H1 (cell line): ENCODE measurements at regions not wholly inside any gene's neighbourhood (a gene's known extent, or its start where the extent isn't known, plus 50 kb on each side); places are given as distances from the start of the nearest gene placed in this dataset.

ENCODE experiments used
- BCL11A ChIP-seq, 2 experiments: IDR thresholded peaks; one replicate each; pipeline ENCODE4 v1.6.1; 2011; ENCODE audit warnings: low read depth in 2 of 2, low read length in 2 of 2, mild to moderate bottlenecking in 2 of 2
- CEBPB ChIP-seq: IDR thresholded peaks from 2 replicates; pipeline ENCODE4 v1.6.1; 2012; ENCODE audit warnings: low read depth, low read length
- CTCF ChIP-seq, 3 experiments: IDR thresholded peaks; 1 replicate in 2 of 3; 2 replicates in 1 of 3; pipeline versions ENCODE4 v1.5.1 to v1.6.1; 2011; ENCODE audit warnings: low read length in 3 of 3, mild to moderate bottlenecking in 3 of 3, inconsistent platforms in 2 of 3, low read depth in 1 of 3, moderate library complexity in 1 of 3; ENCODE audit not compliant: insufficient read depth in 1 of 3; ENCODE audit errors: control extremely low read depth in 1 of 3
- POLR2A ChIP-seq, 2 experiments: IDR thresholded peaks; 1 replicate in 1 of 2; 2 replicates in 1 of 2; pipeline ENCODE4 v1.6.1; 2011; ENCODE audit warnings: low read depth in 2 of 2, low read length in 2 of 2, mild to moderate bottlenecking in 2 of 2; ENCODE audit errors: control extremely low read depth in 1 of 2

GRCh38 chr2:160956243-160956802, 203.9 kb upstream of the TANK start:
- no peak for TF ChIP-seq BCL11A (IDR thresholded peaks at IDR 0.05; ENCODE audit: low read depth in 2 of 2, low read length in 2 of 2)
- TF ChIP-seq CEBPB: no peak
- TF ChIP-seq POLR2A (IDR thresholded peaks at IDR 0.05; ENCODE audit: control extremely low read depth in 1 of 2, low read depth in 2 of 2, low read length in 2 of 2): no peak
- no peak for TF ChIP-seq CTCF (IDR thresholded peaks at IDR 0.05; ENCODE audit: control extremely low read depth in 1 of 3, insufficient read depth in 1 of 3, low read depth in 1 of 3, low read length in 3 of 3)
